Esophagus muscularis mucosa (tissue), 4 donors: ENCODE measurements at regions not wholly inside any gene's neighbourhood (a gene's known extent, or its start where the extent isn't known, plus 50 kb on each side); places are given as distances from the start of the nearest gene placed in this dataset.

Experiments
- DNase-seq: peaks from one replicate; pipeline ENCODE4 v3.0.0-alpha.2; 2017; ENCODE audit errors: extremely low spot score
- H3K27ac ChIP-seq, 4 donors: fragments of 200-600 bp; sonication (generic); replicated peaks in 1 of 4; 1 replicate in 3 of 4; 2 replicates in 1 of 4; pipeline ENCODE4 v1.5.1; 2016 to 2019; ENCODE audit warnings: mild to moderate bottlenecking in 1 of 4
- H3K27me3 ChIP-seq, 4 donors: fragments of 200-600 bp; sonication (generic); one replicate each; pipeline versions ENCODE4 v1.5.1 to v1.6.0; 2016 to 2019
- H3K36me3 ChIP-seq, 4 donors: fragments of 200-600 bp; sonication (generic); one replicate each; pipeline ENCODE4 v1.5.1; 2016 to 2019
- H3K4me1 ChIP-seq, 4 donors: fragments of 200-600 bp; sonication (generic); one replicate each; pipeline ENCODE4 v1.5.1; 2016 to 2019
- H3K4me3 ChIP-seq, 4 donors: fragments of 200-600 bp; sonication (generic); 1 replicate in 2 of 4; 2 replicates in 2 of 4; pipeline ENCODE4 v1.5.1; 2016 to 2019; ENCODE audit warnings: mild to moderate bottlenecking in 4 of 4, moderate library complexity in 1 of 4
- H3K9me3 ChIP-seq, 4 donors: fragments of 200-600 bp; sonication (generic); 1 replicate in 3 of 4; 2 replicates in 1 of 4; pipeline ENCODE4 v1.5.1; 2016 to 2019
- CTCF ChIP-seq, 3 experiments: fragments of 200-600 bp in 2 of 3; fragments of 450-650 bp in 1 of 3; sonication (generic) in 2 of 3; IDR thresholded peaks; one replicate each; pipeline ENCODE4 v1.5.1; 2017 to 2019; ENCODE audit warnings: antibody characterized with exemption in 3 of 3, mild to moderate bottlenecking in 2 of 3, moderate library complexity in 1 of 3
- EP300 ChIP-seq: sonication (generic); formaldehyde crosslinking; IDR thresholded peaks from one replicate; pipeline ENCODE4 v1.6.1; 2017; ENCODE audit warnings: antibody characterized with exemption
- POLR2A ChIP-seq: fragments of 450-650 bp; IDR thresholded peaks from one replicate; pipeline ENCODE4 v1.6.1; 2017; ENCODE audit warnings: antibody characterized with exemption, moderate library complexity, mild to moderate bottlenecking, low read depth
- POLR2AphosphoS5 ChIP-seq, 2 donors: sonication (generic); formaldehyde crosslinking; IDR thresholded peaks; one replicate each; pipeline ENCODE4 v1.6.1; 2017; ENCODE audit warnings: antibody characterized with exemption in 2 of 2
- WGBS: methylation state at CpG from one replicate; pipeline ENCODE4 v1.1.5; 2018; 5-methylcytosine and 5-hydroxymethylcytosine counted together
- intact Hi-C: fragments of 100-400 bp; cut with DNase I; formaldehyde crosslinking; loops from one replicate; pipeline ENCODE4 v1.15.1; 2023

- 94% methylated on average over 2 of the region's 2 CpGs for WGBS
- TF ChIP-seq POLR2A, result no peak
- no peak for TF ChIP-seq CTCF (IDR thresholded peaks at IDR 0.05)
- no peak for TF ChIP-seq POLR2AphosphoS5 (IDR thresholded peaks at IDR 0.05)
- no peak for TF ChIP-seq EP300
Observed at GRCh38 chr3:158976966-158977365, 175.1 kb downstream of the MFSD1 start.

GRCh38 chr3:158977497-158977896 is 175.6 kb downstream of the MFSD1 start:
- intact Hi-C loops, result no loop called here
- Histone ChIP-seq H3K36me3 (peaks cover 0 to 3% (median 0%) of the 10 kb centered on the region in 4 donors), H3K9me3 (peaks cover 0 to 6% (median 0%) of the 10 kb centered on the region in 4 donors), H3K27ac (no peak overlapping the region), H3K4me3 (no peak overlapping the region), H3K27me3 (no peaks in the 10 kb centered on the region), H3K4me1 (no peaks in the 10 kb centered on the region)
- no peak for DNase-seq
- WGBS, result 70% methylated on average over 4 of the region's 4 CpGs
- no peak for TF ChIP-seq CTCF (IDR thresholded peaks at IDR 0.05)
- TF ChIP-seq POLR2AphosphoS5 (IDR thresholded peaks at IDR 0.05), result no peak
- TF ChIP-seq POLR2A, result no peak
- no peak for TF ChIP-seq EP300

More at GRCh38 chr3:158976966-158977365, 175.1 kb downstream of the MFSD1 start:
- Histone ChIP-seq H3K4me1 (no peaks in the 10 kb centered on the region), H3K27me3 (no peaks in the 10 kb centered on the region), H3K9me3 (peaks cover 0 to 6% (median 0%) of the 10 kb centered on the region in 4 donors), H3K27ac (no peak overlapping the region), H3K4me3 (no peak overlapping the region), H3K36me3 (no peaks in the 10 kb centered on the region)
- intact Hi-C loops, result no loop called here
- DNase-seq, result no peak

DNA sequence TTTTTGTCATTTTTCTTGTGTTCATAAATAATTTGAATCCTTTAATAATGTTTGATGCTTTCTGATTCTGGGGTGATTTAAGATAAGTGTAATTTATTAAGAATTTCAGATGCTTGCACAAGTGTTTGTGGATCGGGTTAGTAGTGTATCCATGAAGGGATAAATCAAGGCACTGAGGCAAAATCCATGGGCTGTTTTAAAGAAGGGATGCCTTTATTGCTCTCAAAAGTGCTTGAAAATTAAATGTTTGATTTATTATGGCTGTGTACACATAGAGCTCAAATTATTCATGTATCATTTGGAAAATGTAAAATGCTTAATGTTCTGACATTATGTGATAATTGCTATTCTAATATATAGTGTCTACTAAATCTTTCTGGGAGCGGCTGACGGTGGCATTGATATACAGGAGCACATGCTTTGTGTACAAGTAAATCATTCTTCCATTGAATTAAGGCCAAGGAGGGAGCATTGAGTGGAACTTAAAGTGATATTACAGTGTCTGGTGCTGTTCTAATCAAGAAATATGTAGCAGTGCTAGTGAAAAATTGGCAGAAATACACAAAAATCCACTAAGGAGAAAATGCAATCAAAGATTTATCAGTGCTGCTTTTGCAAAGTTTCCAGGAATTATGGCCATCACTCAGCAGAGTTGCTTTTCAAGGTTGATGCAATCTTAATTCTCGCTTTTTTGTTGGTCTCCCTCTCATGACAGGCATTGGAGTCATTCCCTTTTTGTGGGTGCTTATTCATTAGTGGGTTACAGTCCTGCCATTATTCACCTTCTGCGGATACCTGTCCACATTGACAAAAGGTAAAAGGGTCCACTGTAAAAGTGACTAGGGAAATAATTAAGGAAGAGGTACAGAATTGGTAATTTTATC is 181.6 kb downstream of the MFSD1 start:
- no peak for DNase-seq
- no peak overlapping the region for H3K27ac ChIP-seq
- no peak overlapping the region for H3K4me3 ChIP-seq
- peaks cover 0 to 9% (median 0%) of the 10 kb centered on the region in 4 donors for H3K9me3 ChIP-seq
- no peaks in the 10 kb centered on the region for H3K27me3 ChIP-seq
- 84% methylated on average over 5 of the region's 5 CpGs for WGBS
- TF ChIP-seq POLR2AphosphoS5 (IDR thresholded peaks at IDR 0.05), result no peak
- no peak for TF ChIP-seq CTCF (IDR thresholded peaks at IDR 0.05)
- TF ChIP-seq POLR2A, result no peak
- no peak for TF ChIP-seq EP300
- H3K36me3 ChIP-seq, result peaks cover 0 to 3% (median 0%) of the 10 kb centered on the region in 4 donors
- intact Hi-C loops, result no loop called here
- H3K4me1 ChIP-seq, result no peaks in the 10 kb centered on the region

DNA sequence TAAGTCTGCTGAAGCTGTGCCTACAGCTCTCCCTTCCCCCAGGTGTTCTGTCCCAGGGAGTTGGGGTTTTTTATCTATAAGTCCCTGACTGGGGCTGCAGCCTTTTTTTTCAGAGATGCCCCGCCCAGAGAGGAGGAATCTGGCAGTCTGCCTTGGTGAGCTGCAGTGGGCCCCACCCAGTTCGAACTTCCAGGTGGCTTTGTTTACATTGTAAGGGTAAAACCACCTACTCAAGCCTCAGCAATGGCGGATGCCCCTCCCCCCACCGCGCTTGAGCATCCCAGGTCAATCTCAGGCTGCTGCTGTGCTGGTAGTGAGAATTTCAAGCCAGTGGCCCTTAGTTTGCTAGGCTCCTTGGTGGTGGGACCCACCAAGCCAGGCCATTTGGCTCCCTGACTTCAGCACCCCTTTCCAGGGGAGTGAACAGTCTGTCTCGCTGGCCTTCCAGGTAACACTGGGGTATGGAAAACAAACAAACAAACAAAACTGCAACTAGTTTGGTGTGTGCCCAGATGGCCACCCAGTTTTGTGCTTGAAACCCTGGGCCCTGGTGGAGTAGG is 189.4 kb downstream of the MFSD1 start:
- no peaks in the 10 kb centered on the region for H3K36me3 ChIP-seq
- no peak for TF ChIP-seq POLR2AphosphoS5 (IDR thresholded peaks at IDR 0.05)
- TF ChIP-seq CTCF (IDR thresholded peaks at IDR 0.05), result no peak
- TF ChIP-seq EP300, result no peak
- no peak for TF ChIP-seq POLR2A
- H3K27ac ChIP-seq, result no peak overlapping the region
- no peaks in the 10 kb centered on the region for H3K4me1 ChIP-seq
- peaks cover 0 to 3% (median 0%) of the 10 kb centered on the region in 4 donors for H3K9me3 ChIP-seq
- no CpG with 5 or more reads among the region's 6 CpGs for WGBS
- no peak overlapping the region for H3K4me3 ChIP-seq
- intact Hi-C loops, result no loop called here
- no peak for DNase-seq
- H3K27me3 ChIP-seq, result no peaks in the 10 kb centered on the region
